Posterior vena cava (tissue), 2 donors: ENCODE measurements at regions not wholly inside any gene's neighbourhood (a gene's known extent, or its start where the extent isn't known, plus 50 kb on each side); places are given as distances from the start of the nearest gene placed in this dataset.

Experiments used
- DNase-seq: peaks from one replicate; pipeline ENCODE4 v3.0.0-alpha.2; 2020; ENCODE audit warnings: low spot score
- intact Hi-C, 2 donors: fragments of 100-400 bp; cut with DNase I; formaldehyde crosslinking; loops; one replicate each; pipeline versions ENCODE4 v1.14.1 to v1.14.2; 2022 to 2023
- donor health status: DM: yes; HTN: yes; CAD: no.
- donor health status: DM: yes; HTN: yes; CAD: no.

DNA sequence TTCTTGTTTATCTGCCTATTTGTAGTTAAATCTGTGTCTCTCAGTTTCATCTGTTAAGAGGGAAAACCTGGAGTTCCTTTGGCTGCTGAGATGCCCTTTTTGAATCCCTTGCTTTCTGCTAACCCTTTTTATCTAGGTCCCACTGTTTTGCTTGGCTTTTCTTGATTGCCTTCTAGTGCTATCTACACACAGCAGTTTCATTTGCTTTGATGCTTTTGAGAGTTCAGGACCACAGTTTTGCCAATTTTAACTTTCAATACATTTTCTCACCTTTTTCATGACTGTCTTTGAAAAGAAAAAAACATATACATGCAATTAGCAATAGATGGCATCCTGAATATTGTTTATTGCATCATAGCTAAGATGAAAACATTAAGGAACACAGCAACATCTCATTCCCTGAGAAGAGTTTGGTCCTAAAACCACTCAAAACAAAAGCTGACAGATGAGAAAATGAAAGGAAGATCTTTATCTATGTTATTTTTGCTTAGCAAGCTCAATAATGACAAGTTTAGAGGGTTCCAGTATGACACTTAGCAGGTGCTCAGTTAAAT lies 241.4 kb upstream of the MEX3C start:
- no peak for DNase-seq
- intact Hi-C loops: no loop called here

- intact Hi-C loops: no loop called here
- no peak for DNase-seq
Measured at GRCh38 chr18:51442012-51442411, 244.5 kb upstream of the MEX3C start.

- intact Hi-C loops: no loop called here
- DNase-seq: no peak
Measured at GRCh38 chr18:51446571-51447210, 249.2 kb upstream of the MEX3C start.

DNA sequence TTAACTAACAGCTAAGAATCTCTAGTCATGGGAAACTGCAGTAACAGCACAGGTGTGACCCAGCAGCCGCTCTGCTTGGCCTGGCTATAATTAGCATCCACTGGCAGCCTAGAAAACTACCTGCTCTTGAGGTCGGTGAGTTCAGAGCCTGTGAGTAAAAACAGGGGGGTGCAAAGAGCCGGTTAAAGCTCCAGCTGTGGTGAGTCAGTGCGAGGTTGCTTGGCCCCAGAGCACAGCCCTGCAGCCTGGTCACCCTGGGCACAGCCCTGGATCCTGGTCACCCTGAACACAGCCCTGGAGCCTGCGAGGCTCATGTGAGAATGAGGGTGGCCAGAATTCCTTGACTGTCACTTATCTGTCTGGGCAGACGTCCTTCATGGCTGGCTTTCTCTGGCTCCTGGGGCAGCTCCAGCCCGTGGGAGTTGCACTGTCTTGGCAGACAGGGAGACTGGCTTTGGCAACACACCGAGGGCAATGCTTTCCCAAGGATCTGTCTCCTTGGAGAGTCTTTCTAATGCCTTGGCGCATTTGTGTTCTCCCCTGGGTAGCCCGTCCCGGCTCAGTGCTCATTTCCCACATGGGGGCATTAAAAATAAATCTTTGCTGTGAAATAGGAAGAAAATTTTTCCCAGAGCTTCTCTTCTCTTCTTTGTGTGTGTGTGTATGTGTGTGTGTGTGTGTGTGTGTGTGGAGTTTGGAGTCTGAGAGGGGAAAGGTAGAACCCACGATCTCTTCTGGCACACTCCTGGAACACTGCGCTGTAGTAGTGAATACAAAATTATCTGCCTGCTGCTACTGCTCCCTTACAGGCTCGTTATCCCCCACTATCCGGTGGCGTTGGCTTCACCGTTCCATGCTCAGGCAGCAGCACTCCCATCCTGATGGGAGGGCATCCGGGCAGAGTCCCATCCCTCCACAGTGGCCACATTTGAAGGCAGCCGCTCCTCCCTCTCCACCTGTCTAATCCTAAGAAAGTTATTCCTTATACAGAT lies 250.2 kb upstream of the MEX3C start:
- DNase-seq: no peak
- intact Hi-C loops: loop anchor here in 1 of 2 donors (1.0 kb wide), 1 partner anchor 23 kb away; no protein-coding TSS in a partner anchor

GRCh38 chr18:51448949-51449348 lies 251.5 kb upstream of the MEX3C start:
- DNase-seq: no peak
- intact Hi-C loops: loop anchor here in 1 of 2 donors (1.0 kb wide), 1 partner anchor 25 kb away; no protein-coding TSS in a partner anchor

- DNase-seq: no peak
- intact Hi-C loops: no loop called here
Measured at GRCh38 chr18:51453594-51453993, 256.1 kb upstream of the MEX3C start.

DNA sequence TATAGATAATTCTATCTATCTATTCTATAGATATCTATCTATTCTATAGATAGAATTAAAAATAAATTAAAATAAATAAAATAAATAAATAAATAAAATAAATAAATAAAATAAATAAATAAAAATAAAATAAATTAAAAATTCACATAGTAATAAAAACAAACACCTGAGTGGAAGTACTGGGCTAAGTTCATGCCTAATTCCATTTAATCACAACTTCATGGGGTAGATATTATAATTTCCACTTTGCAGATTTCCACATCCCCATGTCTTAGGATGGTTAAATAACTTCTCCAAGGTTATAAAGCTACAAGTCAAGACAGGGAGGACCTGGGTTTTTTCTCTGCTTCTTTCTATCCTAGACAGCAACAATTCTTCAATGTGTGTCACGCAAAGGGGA lies 261.4 kb upstream of the MEX3C start:
- intact Hi-C loops: no loop called here
- DNase-seq: no peak

GRCh38 chr18:51461956-51462355 lies 264.5 kb upstream of the MEX3C start:
- DNase-seq: no peak
- intact Hi-C loops: no loop called here

DNA sequence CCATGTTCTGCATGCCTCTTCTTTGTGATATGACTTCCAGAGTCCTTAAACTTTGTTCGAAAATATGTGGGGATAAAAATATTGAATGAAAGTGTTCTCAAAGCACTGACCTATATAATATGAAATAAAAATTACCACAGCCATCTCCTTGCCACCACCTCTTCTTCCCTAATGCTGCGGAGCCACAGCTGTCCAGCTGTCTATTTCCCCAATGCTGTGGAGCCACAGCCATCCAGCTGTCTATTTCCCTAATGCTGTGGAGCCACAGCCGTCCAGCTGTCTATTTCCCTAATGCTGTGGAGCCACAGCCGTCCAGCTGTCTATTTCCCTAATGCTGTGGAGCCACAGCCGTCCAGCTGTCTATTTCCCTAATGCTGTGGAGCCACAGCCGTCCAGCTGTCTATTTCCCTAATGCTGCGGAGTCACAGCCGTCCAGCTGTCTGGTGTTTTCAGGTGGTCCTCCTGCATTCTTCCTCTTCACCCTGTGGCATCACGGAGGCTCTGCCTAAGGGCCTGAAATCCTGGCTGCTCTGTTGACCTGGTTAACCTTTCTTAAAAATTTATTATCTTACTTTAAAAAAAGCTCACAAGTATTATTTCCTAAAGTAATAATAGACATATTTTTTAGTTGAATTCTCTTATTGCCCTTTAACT lies 266.1 kb upstream of the MEX3C start:
- DNase-seq: no peak
- intact Hi-C loops: no loop called here

- no peak for DNase-seq
- intact Hi-C loops: no loop called here
Measured at GRCh38 chr18:51478908-51479307, 281.4 kb upstream of the MEX3C start.

DNA sequence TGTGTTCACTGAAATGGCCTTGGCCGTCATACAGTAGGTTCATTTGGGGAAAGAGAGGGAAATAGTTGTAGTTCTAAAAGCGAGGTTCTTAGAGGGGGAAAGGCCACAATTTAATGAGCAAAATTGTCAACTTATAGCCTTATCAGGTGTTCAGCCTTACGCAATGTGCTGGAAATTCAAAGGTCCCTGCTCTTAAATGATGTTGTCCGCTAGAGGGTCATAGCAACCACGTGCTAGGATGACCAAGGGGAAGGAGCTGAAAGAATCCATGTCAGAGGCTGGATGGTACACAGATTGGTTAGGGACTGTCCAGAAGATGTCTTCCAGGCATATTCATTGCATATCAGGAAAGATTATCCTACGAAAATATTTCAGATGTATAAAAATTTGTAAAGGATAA lies 282.3 kb upstream of the MEX3C start:
- intact Hi-C loops: no loop called here

GRCh38 chr18:51480407-51481261 lies 283.2 kb upstream of the MEX3C start:
- intact Hi-C loops: no loop called here
- DNase-seq: no peak

More for the DNA sequence above, 282.3 kb upstream of the MEX3C start:
- no peak for DNase-seq

- DNase-seq: no peak
- intact Hi-C loops: no loop called here
Measured at GRCh38 chr18:51486735-51487366, 289.4 kb upstream of the MEX3C start.

DNA sequence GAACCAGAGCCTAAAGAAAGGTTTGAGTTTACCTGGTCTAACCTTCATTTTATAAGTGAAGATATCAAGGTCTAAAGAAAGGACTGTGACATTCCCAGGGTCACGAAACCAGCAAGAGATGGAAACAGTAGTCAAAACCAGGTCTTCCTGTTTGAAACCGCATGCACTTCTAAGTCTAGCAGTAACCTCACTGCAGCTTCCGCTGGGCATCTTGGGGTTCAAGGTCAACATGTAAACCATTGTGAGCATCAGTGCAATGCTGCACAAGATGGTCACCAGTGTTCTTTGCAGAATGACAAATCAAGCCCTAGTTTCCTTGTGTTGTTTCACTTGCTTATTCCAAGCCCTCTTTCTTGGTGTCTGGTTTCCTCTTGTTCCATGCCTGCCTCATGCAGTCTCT lies 292.9 kb upstream of the MEX3C start:
- intact Hi-C loops: no loop called here
- DNase-seq: no peak

DNA sequence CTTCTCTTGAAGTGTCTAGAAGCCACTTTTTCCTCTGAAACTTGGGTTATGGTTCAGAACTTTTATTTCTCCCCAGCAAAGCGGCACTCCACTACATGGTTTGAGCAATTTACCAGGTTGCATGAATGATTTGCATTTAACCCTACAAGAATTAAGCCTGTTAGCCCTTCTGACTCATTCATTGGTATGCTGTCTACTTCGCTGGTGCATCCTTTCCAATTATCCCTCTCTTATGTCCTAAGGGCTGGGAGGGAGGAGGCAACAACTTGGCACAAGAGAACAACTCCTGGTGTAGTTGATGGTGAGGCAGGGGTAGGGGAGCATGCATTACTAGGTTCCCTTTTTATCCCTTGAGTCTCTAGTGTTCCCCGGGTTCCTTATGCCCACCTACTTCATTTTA lies 293.4 kb upstream of the MEX3C start:
- intact Hi-C loops: no loop called here
- no peak for DNase-seq

GRCh38 chr18:51491678-51492372 lies 294.3 kb upstream of the MEX3C start:
- no peak for DNase-seq
- intact Hi-C loops: no loop called here

- intact Hi-C loops: no loop called here
- DNase-seq: no peak
Measured at GRCh38 chr18:51498085-51498855, 300.8 kb upstream of the MEX3C start.
